Endodermal cell (in vitro differentiated cells): ENCODE measurements at regions not wholly inside any gene's neighbourhood (a gene's known extent, or its start where the extent isn't known, plus 50 kb on each side); places are given as distances from the start of the nearest gene placed in this dataset.

ENCODE experiments used
- DNase-seq: peaks from one replicate; pipeline ENCODE4 v3.0.0-alpha.2; 2017
- H3K27ac ChIP-seq: 2 replicates; pipeline ENCODE4 v1.5.1; 2013; ENCODE audit warnings: mild to moderate bottlenecking, low read depth, low read length, moderate library complexity
- H3K27me3 ChIP-seq: 2 replicates; pipeline ENCODE4 v1.6.1; 2013; ENCODE audit warnings: mild to moderate bottlenecking, low read length, moderate library complexity; ENCODE audit not compliant: insufficient read depth, control insufficient read depth, poor library complexity, severe bottlenecking
- H3K36me3 ChIP-seq: 2 replicates; pipeline ENCODE4 v1.7.0; 2013; ENCODE audit warnings: mild to moderate bottlenecking, low read length, moderate library complexity; ENCODE audit not compliant: control insufficient read depth, insufficient read depth
- H3K4me1 ChIP-seq: one replicate; pipeline ENCODE4 v1.7.0; 2013; ENCODE audit warnings: low read length; ENCODE audit not compliant: control insufficient read depth, insufficient read depth
- H3K4me3 ChIP-seq: 2 replicates; pipeline ENCODE4 v1.5.1; 2013; ENCODE audit warnings: mild to moderate bottlenecking, low read length, moderate library complexity
- H3K9ac ChIP-seq: 2 replicates; pipeline ENCODE4 v1.6.1; 2013; ENCODE audit warnings: mild to moderate bottlenecking, low read length, moderate library complexity; ENCODE audit not compliant: poor library complexity, severe bottlenecking; ENCODE audit errors: extremely low read depth
- H3K9me3 ChIP-seq: 2 replicates; pipeline ENCODE4 v1.6.1; 2013; ENCODE audit warnings: mild to moderate bottlenecking, low read length, moderate library complexity; ENCODE audit not compliant: control insufficient read depth
- H3K27ac Mint-ChIP-seq: 2 replicates; pipeline ENCODE4 v1.8.0; 2020; ENCODE audit warnings: mixed read lengths
- H3K27me3 Mint-ChIP-seq: 2 replicates; pipeline ENCODE4 v1.8.0; 2021; ENCODE audit warnings: mild to moderate bottlenecking, mixed read lengths; ENCODE audit not compliant: insufficient read depth
- H3K36me3 Mint-ChIP-seq: 2 replicates; pipeline ENCODE4 v1.8.0; 2020; ENCODE audit warnings: low read depth, mixed read lengths
- H3K4me1 Mint-ChIP-seq: 2 replicates; pipeline ENCODE4 v1.8.0; 2020; ENCODE audit warnings: mixed read lengths
- H3K4me3 Mint-ChIP-seq: 2 replicates; pipeline ENCODE4 v1.8.0; 2020; ENCODE audit warnings: mild to moderate bottlenecking, moderate library complexity, mixed read lengths
- H3K9me3 Mint-ChIP-seq: 2 replicates; pipeline ENCODE4 v1.8.0; 2020; ENCODE audit warnings: mild to moderate bottlenecking, mixed read lengths
- CTCF ChIP-seq: fragments of 200-600 bp; sonication (generic); conservative IDR thresholded peaks from 2 replicates; pipeline ENCODE4 v1.5.0; 2021; ENCODE audit warnings: antibody characterized with exemption, mild to moderate bottlenecking
- WGBS, 2 experiments: methylation state at CpG; one replicate each; pipeline versions ENCODE4 v1.1.5 to v1.1.7; 2013; ENCODE audit warnings: missing lambda C conversion rate in 2 of 2, mixed read lengths in 1 of 2; ENCODE audit not compliant: insufficient coverage in 1 of 2, insufficient read length in 1 of 2; 5-methylcytosine and 5-hydroxymethylcytosine counted together

- H3K4me3 ChIP-seq: no peak overlapping the region
- H3K9ac ChIP-seq: no peak overlapping the region
- WGBS, 2 experiments: 70 to 73% methylated on average over 3 to 7 of the region's 7 CpGs
- Mint-ChIP-seq H3K4me1 (peaks cover 38% of the 10 kb centered on the region), H3K36me3 (no peaks in the 10 kb centered on the region), H3K4me3 (no peak overlapping the region), H3K27ac (no peak overlapping the region), H3K9me3 (no peaks in the 10 kb centered on the region), H3K27me3 (peaks cover 13% of the 10 kb centered on the region)
- TF ChIP-seq CTCF: no peak
- H3K9me3 ChIP-seq: peaks cover 4% of the 10 kb centered on the region
- peak; percentile 77 for DNase-seq
- no peaks in the 10 kb centered on the region for H3K36me3 ChIP-seq
- no peak overlapping the region for H3K27ac ChIP-seq
- H3K27me3 ChIP-seq: no peaks in the 10 kb centered on the region
- H3K4me1 ChIP-seq: peaks cover 24% of the 10 kb centered on the region
These were observed 447.5 kb downstream of the TNS1 start for GRCh38 chr2:217555081-217555876.

GRCh38 chr2:217553679-217554078, 449.1 kb downstream of the TNS1 start:
- Histone ChIP-seq H3K4me1 (peaks cover 24% of the 10 kb centered on the region), H3K4me3 (peak overlapping the region; percentile 5), H3K27ac (no peak overlapping the region), H3K36me3 (no peaks in the 10 kb centered on the region), H3K9ac (no peak overlapping the region), H3K27me3 (no peaks in the 10 kb centered on the region), H3K9me3 (no peaks in the 10 kb centered on the region)
- 95% methylated on average over 2 of the region's 2 CpGs; no CpG with 5 or more reads in 1 of the 2 experiments for WGBS, 2 experiments
- Mint-ChIP-seq H3K27me3 (peaks cover 13% of the 10 kb centered on the region), H3K4me3 (no peak overlapping the region), H3K27ac (peak overlapping the region; percentile 20), H3K9me3 (no peaks in the 10 kb centered on the region), H3K36me3 (no peaks in the 10 kb centered on the region), H3K4me1 (peaks cover 38% of the 10 kb centered on the region)
- no peak for TF ChIP-seq CTCF
- no peak for DNase-seq

GRCh38 chr2:217553202-217553601, 449.6 kb downstream of the TNS1 start:
- WGBS, 2 experiments: 66 to 86% methylated on average over 3 to 4 of the region's 4 CpGs
- no peak for TF ChIP-seq CTCF
- peaks cover 38% of the 10 kb centered on the region for H3K4me1 Mint-ChIP-seq

More at GRCh38 chr2:217553202-217553601, 449.6 kb downstream of the TNS1 start:
- Mint-ChIP-seq H3K4me3 (no peak overlapping the region), H3K9me3 (no peaks in the 10 kb centered on the region), H3K27me3 (peaks cover 11% of the 10 kb centered on the region), H3K27ac (peak overlapping the region; percentile 20), H3K36me3 (no peaks in the 10 kb centered on the region)
- no peak overlapping the region for H3K9ac ChIP-seq
- no peaks in the 10 kb centered on the region for H3K27me3 ChIP-seq
- no peak overlapping the region for H3K27ac ChIP-seq
- H3K36me3 ChIP-seq: no peaks in the 10 kb centered on the region
- DNase-seq: peak; percentile 52
- peaks cover 24% of the 10 kb centered on the region for H3K4me1 ChIP-seq
- H3K9me3 ChIP-seq: no peaks in the 10 kb centered on the region
- H3K4me3 ChIP-seq: no peak overlapping the region
